NT2/D1 (cell line): ENCODE measurements at regions not wholly inside any gene's neighbourhood (a gene's known extent, or its start where the extent isn't known, plus 50 kb on each side); places are given as distances from the start of the nearest gene placed in this dataset.

Experiments
- SUZ12 ChIP-seq: IDR thresholded peaks from 2 replicates; pipeline ENCODE4 v1.6.1; 2011; ENCODE audit not compliant: insufficient read length, insufficient read depth; ENCODE audit errors: extremely low read depth
- YY1 ChIP-seq: IDR thresholded peaks from 2 replicates; pipeline ENCODE4 v1.6.1; 2011; ENCODE audit not compliant: insufficient read length, insufficient read depth
- ZNF274 ChIP-seq: IDR thresholded peaks from 2 replicates; pipeline ENCODE4 v1.6.1; 2011; ENCODE audit warnings: mild to moderate bottlenecking, low read depth, low read length

- no peak for TF ChIP-seq ZNF274
- TF ChIP-seq YY1: no peak
- no peak for TF ChIP-seq SUZ12
Observed at GRCh38 chr6:16824845-16825685, 63.8 kb upstream of the ATXN1 start.
